Esophagus muscularis mucosa (tissue), 4 donors: ENCODE measurements at regions not wholly inside any gene's neighbourhood (a gene's known extent, or its start where the extent isn't known, plus 50 kb on each side); places are given as distances from the start of the nearest gene placed in this dataset.

ENCODE experiments used
- EP300 ChIP-seq: sonication (generic); formaldehyde crosslinking; IDR thresholded peaks from one replicate; pipeline ENCODE4 v1.6.1; 2017; ENCODE audit warnings: antibody characterized with exemption
- POLR2AphosphoS5 ChIP-seq, 2 donors: sonication (generic); formaldehyde crosslinking; IDR thresholded peaks; one replicate each; pipeline ENCODE4 v1.6.1; 2017; ENCODE audit warnings: antibody characterized with exemption in 2 of 2
- TF ChIP-seq, protein P1 (sequence below), 3 experiments: fragments of 200-600 bp in 2 of 3; fragments of 450-650 bp in 1 of 3; sonication (generic) in 2 of 3; IDR thresholded peaks; one replicate each; pipeline ENCODE4 v1.5.1; 2017 to 2019; ENCODE audit warnings: antibody characterized with exemption in 3 of 3, mild to moderate bottlenecking in 2 of 3, moderate library complexity in 1 of 3

DNA sequence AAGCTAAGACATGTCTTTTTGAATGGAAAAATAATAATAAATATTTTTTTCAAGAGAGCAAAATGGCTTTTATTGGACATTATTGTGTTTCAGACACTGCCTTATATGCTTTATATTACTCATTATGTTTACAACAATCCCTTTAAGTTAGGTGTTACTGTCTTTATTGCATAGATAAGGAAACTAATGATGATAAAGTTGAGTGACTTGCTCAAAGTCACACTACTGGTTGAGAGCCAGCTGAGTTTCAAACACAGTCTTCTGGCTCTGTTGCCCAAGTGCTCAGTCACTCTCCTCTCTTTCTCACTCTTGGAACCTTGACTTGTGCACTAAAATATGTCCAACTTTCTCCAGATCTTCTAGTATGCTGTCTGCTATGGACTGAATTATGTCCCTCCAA lies 71.5 kb upstream of the SLC39A8 start:
- TF ChIP-seq, protein P1, sequence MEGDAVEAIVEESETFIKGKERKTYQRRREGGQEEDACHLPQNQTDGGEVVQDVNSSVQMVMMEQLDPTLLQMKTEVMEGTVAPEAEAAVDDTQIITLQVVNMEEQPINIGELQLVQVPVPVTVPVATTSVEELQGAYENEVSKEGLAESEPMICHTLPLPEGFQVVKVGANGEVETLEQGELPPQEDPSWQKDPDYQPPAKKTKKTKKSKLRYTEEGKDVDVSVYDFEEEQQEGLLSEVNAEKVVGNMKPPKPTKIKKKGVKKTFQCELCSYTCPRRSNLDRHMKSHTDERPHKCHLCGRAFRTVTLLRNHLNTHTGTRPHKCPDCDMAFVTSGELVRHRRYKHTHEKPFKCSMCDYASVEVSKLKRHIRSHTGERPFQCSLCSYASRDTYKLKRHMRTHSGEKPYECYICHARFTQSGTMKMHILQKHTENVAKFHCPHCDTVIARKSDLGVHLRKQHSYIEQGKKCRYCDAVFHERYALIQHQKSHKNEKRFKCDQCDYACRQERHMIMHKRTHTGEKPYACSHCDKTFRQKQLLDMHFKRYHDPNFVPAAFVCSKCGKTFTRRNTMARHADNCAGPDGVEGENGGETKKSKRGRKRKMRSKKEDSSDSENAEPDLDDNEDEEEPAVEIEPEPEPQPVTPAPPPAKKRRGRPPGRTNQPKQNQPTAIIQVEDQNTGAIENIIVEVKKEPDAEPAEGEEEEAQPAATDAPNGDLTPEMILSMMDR (IDR thresholded peaks at IDR 0.05), result no peak
- TF ChIP-seq POLR2AphosphoS5 (IDR thresholded peaks at IDR 0.05), result no peak
- TF ChIP-seq EP300, result no peak
